ENCODE measurements at regions not wholly inside any gene's neighbourhood (a gene's known extent, or its start where the extent isn't known, plus 50 kb on each side); places are given as distances from the start of the nearest gene placed in this dataset.

DNA sequence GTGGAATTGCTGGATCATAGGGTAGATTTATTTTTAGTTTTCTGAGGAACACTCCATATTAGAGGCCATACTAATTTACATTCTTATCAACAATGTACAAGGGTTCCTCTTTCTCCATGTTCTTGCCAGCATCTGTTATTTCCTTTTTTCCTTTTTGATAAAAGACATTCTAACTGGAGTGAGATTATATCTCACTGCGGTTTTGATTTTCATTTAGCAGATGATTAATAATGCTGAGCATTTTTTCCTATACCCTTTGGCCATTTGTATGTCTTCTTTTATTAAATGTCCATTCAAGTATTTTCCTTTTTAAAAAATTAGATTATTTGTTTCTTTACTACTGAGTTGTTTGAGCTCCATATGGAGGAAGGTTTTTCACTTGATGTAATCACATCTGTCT, 1189.5 kb downstream of the ZPLD1 start:
- Histone ChIP-seq H3K79me2 (replicated peaks; ENCODE audit: insufficient read depth, low read length) (no peaks in the 10 kb centered on the region), H3K9me2 (ENCODE audit: insufficient read depth, low read length) (no peaks in the 10 kb centered on the region), H2AFZ (ENCODE audit: low read depth, low read length) (no peak overlapping the region), H3K4me2 (ENCODE audit: low read length) (no peak overlapping the region), H3K9ac (ENCODE audit: low read length) (no peak overlapping the region), H3K36me3 (ENCODE audit: insufficient read depth, low read length) (no peaks in the 10 kb centered on the region), H3K27ac (ENCODE audit: low read length) (no peak overlapping the region), H3K27me3 (ENCODE audit: insufficient read depth, low read depth, low read length) (no peaks in the 10 kb centered on the region), H3K4me3 (ENCODE audit: low read length) (no peak overlapping the region), H3K9me3 (ENCODE audit: low read length) (no peaks in the 10 kb centered on the region), H4K20me1 (ENCODE audit: insufficient read depth) (no peaks in the 10 kb centered on the region), H3F3A (ENCODE audit: insufficient read depth, low read length, poor library complexity, severe bottlenecking) (no peaks in the 10 kb centered on the region)
- TF ChIP-seq, protein P1, sequence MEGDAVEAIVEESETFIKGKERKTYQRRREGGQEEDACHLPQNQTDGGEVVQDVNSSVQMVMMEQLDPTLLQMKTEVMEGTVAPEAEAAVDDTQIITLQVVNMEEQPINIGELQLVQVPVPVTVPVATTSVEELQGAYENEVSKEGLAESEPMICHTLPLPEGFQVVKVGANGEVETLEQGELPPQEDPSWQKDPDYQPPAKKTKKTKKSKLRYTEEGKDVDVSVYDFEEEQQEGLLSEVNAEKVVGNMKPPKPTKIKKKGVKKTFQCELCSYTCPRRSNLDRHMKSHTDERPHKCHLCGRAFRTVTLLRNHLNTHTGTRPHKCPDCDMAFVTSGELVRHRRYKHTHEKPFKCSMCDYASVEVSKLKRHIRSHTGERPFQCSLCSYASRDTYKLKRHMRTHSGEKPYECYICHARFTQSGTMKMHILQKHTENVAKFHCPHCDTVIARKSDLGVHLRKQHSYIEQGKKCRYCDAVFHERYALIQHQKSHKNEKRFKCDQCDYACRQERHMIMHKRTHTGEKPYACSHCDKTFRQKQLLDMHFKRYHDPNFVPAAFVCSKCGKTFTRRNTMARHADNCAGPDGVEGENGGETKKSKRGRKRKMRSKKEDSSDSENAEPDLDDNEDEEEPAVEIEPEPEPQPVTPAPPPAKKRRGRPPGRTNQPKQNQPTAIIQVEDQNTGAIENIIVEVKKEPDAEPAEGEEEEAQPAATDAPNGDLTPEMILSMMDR (IDR thresholded peaks at IDR 0.05; ENCODE audit: poor library complexity, severe bottlenecking): no peak
- TF ChIP-seq SMC3 (conservative IDR thresholded peaks at IDR 0.05; ENCODE audit: poor library complexity) (no peak), POLR2AphosphoS5 (IDR thresholded peaks at IDR 0.05) (no peak), MXI1 (conservative IDR thresholded peaks at IDR 0.05; ENCODE audit: poor library complexity, severe bottlenecking) (no peak), TAF1 (IDR thresholded peaks at IDR 0.05; ENCODE audit: low read depth) (no peak), EP300 (conservative IDR thresholded peaks at IDR 0.05; ENCODE audit: poor library complexity, severe bottlenecking) (no peak), RAD21 (conservative IDR thresholded peaks at IDR 0.05) (no peak), EZH2 (IDR thresholded peaks at IDR 0.05; ENCODE audit: borderline replicate concordance, insufficient read depth, low read length, poor library complexity, severe bottlenecking) (no peak)
- TF ChIP-seq, protein P2, sequence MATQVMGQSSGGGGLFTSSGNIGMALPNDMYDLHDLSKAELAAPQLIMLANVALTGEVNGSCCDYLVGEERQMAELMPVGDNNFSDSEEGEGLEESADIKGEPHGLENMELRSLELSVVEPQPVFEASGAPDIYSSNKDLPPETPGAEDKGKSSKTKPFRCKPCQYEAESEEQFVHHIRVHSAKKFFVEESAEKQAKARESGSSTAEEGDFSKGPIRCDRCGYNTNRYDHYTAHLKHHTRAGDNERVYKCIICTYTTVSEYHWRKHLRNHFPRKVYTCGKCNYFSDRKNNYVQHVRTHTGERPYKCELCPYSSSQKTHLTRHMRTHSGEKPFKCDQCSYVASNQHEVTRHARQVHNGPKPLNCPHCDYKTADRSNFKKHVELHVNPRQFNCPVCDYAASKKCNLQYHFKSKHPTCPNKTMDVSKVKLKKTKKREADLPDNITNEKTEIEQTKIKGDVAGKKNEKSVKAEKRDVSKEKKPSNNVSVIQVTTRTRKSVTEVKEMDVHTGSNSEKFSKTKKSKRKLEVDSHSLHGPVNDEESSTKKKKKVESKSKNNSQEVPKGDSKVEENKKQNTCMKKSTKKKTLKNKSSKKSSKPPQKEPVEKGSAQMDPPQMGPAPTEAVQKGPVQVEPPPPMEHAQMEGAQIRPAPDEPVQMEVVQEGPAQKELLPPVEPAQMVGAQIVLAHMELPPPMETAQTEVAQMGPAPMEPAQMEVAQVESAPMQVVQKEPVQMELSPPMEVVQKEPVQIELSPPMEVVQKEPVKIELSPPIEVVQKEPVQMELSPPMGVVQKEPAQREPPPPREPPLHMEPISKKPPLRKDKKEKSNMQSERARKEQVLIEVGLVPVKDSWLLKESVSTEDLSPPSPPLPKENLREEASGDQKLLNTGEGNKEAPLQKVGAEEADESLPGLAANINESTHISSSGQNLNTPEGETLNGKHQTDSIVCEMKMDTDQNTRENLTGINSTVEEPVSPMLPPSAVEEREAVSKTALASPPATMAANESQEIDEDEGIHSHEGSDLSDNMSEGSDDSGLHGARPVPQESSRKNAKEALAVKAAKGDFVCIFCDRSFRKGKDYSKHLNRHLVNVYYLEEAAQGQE (IDR thresholded peaks at IDR 0.05; ENCODE audit: borderline replicate concordance): no peak

DNA sequence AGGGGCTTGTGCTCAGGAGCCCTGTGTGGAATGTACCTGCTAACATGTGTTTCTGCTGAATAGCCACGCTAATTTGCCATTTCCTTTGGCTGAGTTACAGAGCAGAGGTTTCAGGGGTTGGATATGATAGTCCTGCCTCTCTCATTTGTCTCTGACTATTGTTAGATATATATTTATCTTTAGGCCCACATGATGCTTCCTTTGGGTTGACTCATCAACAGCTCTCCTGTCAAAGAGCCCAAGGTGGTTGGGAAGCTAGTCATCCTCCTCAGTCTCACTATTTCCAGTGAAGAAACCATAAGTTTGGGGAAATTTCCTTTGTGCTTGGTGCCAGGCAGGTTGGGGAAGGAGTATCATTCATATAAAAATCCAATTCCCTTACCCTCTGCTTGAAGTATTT, 1194.6 kb downstream of the ZPLD1 start:
- H3K27ac ChIP-seq (ENCODE audit: low read length): no peak overlapping the region
- H3K9ac ChIP-seq (ENCODE audit: low read length): no peak overlapping the region
- H4K20me1 ChIP-seq (ENCODE audit: insufficient read depth): no peaks in the 10 kb centered on the region
- H3K9me3 ChIP-seq (ENCODE audit: low read length): peaks cover 4% of the 10 kb centered on the region
- no peak overlapping the region for H3K4me3 ChIP-seq (ENCODE audit: low read length)
- no peaks in the 10 kb centered on the region for H3K9me2 ChIP-seq (ENCODE audit: insufficient read depth, low read length)
- H3K27me3 ChIP-seq (ENCODE audit: insufficient read depth, low read depth, low read length): no peaks in the 10 kb centered on the region
- H3K36me3 ChIP-seq (ENCODE audit: insufficient read depth, low read length): no peaks in the 10 kb centered on the region
- no peak overlapping the region for H2AFZ ChIP-seq (ENCODE audit: low read depth, low read length)
- TF ChIP-seq RAD21 (conservative IDR thresholded peaks at IDR 0.05): no peak
- TF ChIP-seq MXI1 (conservative IDR thresholded peaks at IDR 0.05; ENCODE audit: poor library complexity, severe bottlenecking): no peak
- no peak for TF ChIP-seq EP300 (conservative IDR thresholded peaks at IDR 0.05; ENCODE audit: poor library complexity, severe bottlenecking)
- TF ChIP-seq SMC3 (conservative IDR thresholded peaks at IDR 0.05; ENCODE audit: poor library complexity): no peak
- no peak for TF ChIP-seq TAF1 (IDR thresholded peaks at IDR 0.05; ENCODE audit: low read depth)
- TF ChIP-seq, protein P2 (IDR thresholded peaks at IDR 0.05; ENCODE audit: borderline replicate concordance): no peak
- no peak for TF ChIP-seq POLR2AphosphoS5 (IDR thresholded peaks at IDR 0.05)
- TF ChIP-seq EZH2 (IDR thresholded peaks at IDR 0.05; ENCODE audit: borderline replicate concordance, insufficient read depth, low read length, poor library complexity, severe bottlenecking): no peak
- H3K4me2 ChIP-seq (ENCODE audit: low read length): no peak overlapping the region
- H3K79me2 ChIP-seq (replicated peaks; ENCODE audit: insufficient read depth, low read length): no peaks in the 10 kb centered on the region
- H3F3A ChIP-seq (ENCODE audit: insufficient read depth, low read length, poor library complexity, severe bottlenecking): no peaks in the 10 kb centered on the region
